Mesenchymal stem cell (in vitro differentiated cells and primary cell): ENCODE measurements at regions not wholly inside any gene's neighbourhood (a gene's known extent, or its start where the extent isn't known, plus 50 kb on each side); places are given as distances from the start of the nearest gene placed in this dataset.

Experiments
- DNase-seq: peaks from one replicate; pipeline ENCODE4 v3.0.0-alpha.2; 2013
- H2AFZ ChIP-seq: one replicate; pipeline ENCODE4 v1.6.1; 2013; ENCODE audit warnings: low read depth, mild to moderate bottlenecking, control low read depth, inconsistent platforms, low read length, moderate library complexity
- H2AK5ac ChIP-seq: 2 replicates; pipeline ENCODE4 v1.6.1; 2013; ENCODE audit warnings: low read length, moderate library complexity, mild to moderate bottlenecking, inconsistent platforms; ENCODE audit not compliant: severe bottlenecking
- H2BK120ac ChIP-seq: one replicate; pipeline ENCODE4 v1.6.1; 2013; ENCODE audit warnings: low read depth, mild to moderate bottlenecking, inconsistent platforms, low read length, moderate library complexity
- H2BK12ac ChIP-seq, 2 experiments: one replicate each; pipeline ENCODE4 v1.6.1; 2013; ENCODE audit warnings: inconsistent platforms in 2 of 2, low read length in 2 of 2, mild to moderate bottlenecking in 2 of 2, moderate library complexity in 2 of 2, control low read depth in 1 of 2
- H2BK15ac ChIP-seq: one replicate; pipeline ENCODE4 v1.6.1; 2013; ENCODE audit warnings: mild to moderate bottlenecking, low read depth, inconsistent platforms; ENCODE audit not compliant: poor library complexity, severe bottlenecking
- H2BK5ac ChIP-seq: 2 replicates; pipeline ENCODE4 v1.6.1; 2013; ENCODE audit warnings: low read depth, mild to moderate bottlenecking, low read length, control low read depth, inconsistent platforms; ENCODE audit not compliant: poor library complexity, severe bottlenecking
- H3K14ac ChIP-seq, 2 experiments: one replicate each; pipeline ENCODE4 v1.6.1; 2013; ENCODE audit warnings: inconsistent platforms in 2 of 2, low read length in 2 of 2, control low read depth in 1 of 2, mild to moderate bottlenecking in 1 of 2, moderate library complexity in 1 of 2
- H3K18ac ChIP-seq, 2 experiments: one replicate each; pipeline ENCODE4 v1.6.1; 2013; ENCODE audit warnings: inconsistent platforms in 2 of 2, low read length in 2 of 2, control low read depth in 1 of 2, low read depth in 1 of 2, mild to moderate bottlenecking in 1 of 2
- H3K23ac ChIP-seq, 2 experiments: one replicate each; pipeline ENCODE4 v1.6.1; 2013; ENCODE audit warnings: inconsistent platforms in 2 of 2, low read length in 2 of 2, mild to moderate bottlenecking in 2 of 2, moderate library complexity in 2 of 2, control low read depth in 1 of 2
- H3K27ac ChIP-seq: 2 replicates; pipeline ENCODE4 v1.5.1; 2013; ENCODE audit warnings: mild to moderate bottlenecking, moderate library complexity, low read length, control low read depth, inconsistent platforms; ENCODE audit not compliant: poor library complexity, severe bottlenecking
- H3K27me3 ChIP-seq, 2 experiments: 2 replicates each; pipeline versions ENCODE4 v1.6.1 to v1.7.0; 2013; ENCODE audit warnings: low read length in 2 of 2, mild to moderate bottlenecking in 2 of 2, moderate library complexity in 2 of 2, control low read depth in 1 of 2, inconsistent platforms in 1 of 2; ENCODE audit not compliant: control insufficient read depth in 1 of 2, insufficient read depth in 1 of 2
- H3K36me3 ChIP-seq, 2 experiments: 2 replicates each; pipeline versions ENCODE4 v1.6.1 to v1.7.0; 2013; ENCODE audit warnings: low read length in 2 of 2, control low read depth in 1 of 2, inconsistent platforms in 1 of 2, low read depth in 1 of 2, mild to moderate bottlenecking in 1 of 2; ENCODE audit not compliant: insufficient read depth in 2 of 2, control insufficient read depth in 1 of 2
- H3K4ac ChIP-seq, 2 experiments: one replicate each; pipeline ENCODE4 v1.6.1; 2013; ENCODE audit warnings: inconsistent platforms in 2 of 2, low read length in 2 of 2, mild to moderate bottlenecking in 2 of 2, moderate library complexity in 2 of 2, control low read depth in 1 of 2, low read depth in 1 of 2
- H3K4me1 ChIP-seq: 2 replicates; pipeline ENCODE4 v1.6.1; 2013; ENCODE audit warnings: low read depth, low read length, control low read depth; ENCODE audit not compliant: control insufficient read depth, insufficient read depth
- H3K4me2 ChIP-seq: 2 replicates; pipeline ENCODE4 v1.6.1; 2013; ENCODE audit warnings: low read length, mild to moderate bottlenecking, inconsistent platforms; ENCODE audit not compliant: poor library complexity, severe bottlenecking
- H3K4me3 ChIP-seq, 2 experiments: 2 replicates each; pipeline versions ENCODE4 v1.5.1 to v1.7.0; 2013; ENCODE audit warnings: low read length in 2 of 2, mild to moderate bottlenecking in 2 of 2, control low read depth in 1 of 2, low read depth in 1 of 2; ENCODE audit not compliant: insufficient read depth in 1 of 2
- H3K79me1 ChIP-seq: replicated peaks from 2 replicates; pipeline ENCODE4 v1.6.1; 2013; ENCODE audit warnings: mild to moderate bottlenecking, control low read depth, low read length, inconsistent platforms; ENCODE audit not compliant: poor library complexity, severe bottlenecking
- H3K9ac ChIP-seq: 2 replicates; pipeline ENCODE4 v1.7.0; 2013; ENCODE audit warnings: mild to moderate bottlenecking, low read length, moderate library complexity
- H3K9me3 ChIP-seq: 2 replicates; pipeline ENCODE4 v1.7.0; 2013; ENCODE audit warnings: mild to moderate bottlenecking, low read length; ENCODE audit not compliant: control insufficient read depth
- H4K8ac ChIP-seq: one replicate; pipeline ENCODE4 v1.6.1; 2013; ENCODE audit warnings: inconsistent platforms, mild to moderate bottlenecking, low read length, moderate library complexity
- H4K91ac ChIP-seq: one replicate; pipeline ENCODE4 v1.6.1; 2013; ENCODE audit warnings: mild to moderate bottlenecking, low read length, inconsistent platforms
- WGBS: methylation state at CpG from one replicate; pipeline ENCODE4 v1.1.7; 2013; ENCODE audit warnings: mixed read lengths; 5-methylcytosine and 5-hydroxymethylcytosine counted together

GRCh38 chr14:55516776-55517175 lies 63.2 kb upstream of the KTN1 start:
- Histone ChIP-seq H3K4me1 (peaks cover 7% of the 10 kb centered on the region), H3K4me3 (no peak overlapping the region), H3K9ac (no peak overlapping the region), H3K4me2 (no peak overlapping the region), H3K36me3 (no peaks in the 10 kb centered on the region), H3K23ac (no peak overlapping the region), H4K91ac (peak overlapping the region; percentile 78), H2BK120ac (no peak overlapping the region), H3K14ac (no peak overlapping the region), H2BK15ac (no peak overlapping the region), H2AK5ac (no peak overlapping the region), H2BK12ac (no peak overlapping the region), H2AFZ (no peak overlapping the region), H3K79me1 (no peaks in the 10 kb centered on the region), H3K27ac (no peak overlapping the region), H3K4ac (peak overlapping the region in 1 of 2 experiments; percentile 41), H2BK5ac (no peak overlapping the region), H3K27me3 (no peaks in the 10 kb centered on the region), H3K9me3 (peaks cover 2% of the 10 kb centered on the region), H4K8ac (no peak overlapping the region), H3K18ac (no peak overlapping the region)
- no peak for DNase-seq
- WGBS, result 98% methylated on average over 3 of the region's 4 CpGs

- Histone ChIP-seq H2BK12ac (no peak overlapping the region), H2AK5ac (no peak overlapping the region), H3K14ac (no peak overlapping the region), H3K4ac (no peak overlapping the region), H3K36me3 (no peaks in the 10 kb centered on the region), H3K4me2 (no peak overlapping the region), H2BK15ac (no peak overlapping the region), H3K4me3 (no peak overlapping the region), H3K18ac (no peak overlapping the region), H2BK120ac (no peak overlapping the region), H3K27me3 (no peaks in the 10 kb centered on the region), H3K4me1 (peaks cover 7% of the 10 kb centered on the region), H3K9me3 (peaks cover 4% of the 10 kb centered on the region), H3K9ac (no peak overlapping the region), H2BK5ac (no peak overlapping the region), H2AFZ (no peak overlapping the region), H3K23ac (no peak overlapping the region), H3K27ac (no peak overlapping the region), H4K8ac (peak overlapping the region; percentile 55), H3K79me1 (no peaks in the 10 kb centered on the region), H4K91ac (no peak overlapping the region)
- peak; percentile 10 for DNase-seq
Measured at GRCh38 chr14:55518391-55518790, 61.6 kb upstream of the KTN1 start.

- H3K18ac ChIP-seq, result no peak overlapping the region
- H3K9me3 ChIP-seq, result peaks cover 4% of the 10 kb centered on the region
- H2AK5ac ChIP-seq, result no peak overlapping the region
- H3K27ac ChIP-seq, result no peak overlapping the region
- H4K91ac ChIP-seq, result no peak overlapping the region
- H3K4me2 ChIP-seq, result no peak overlapping the region
- H3K4me1 ChIP-seq, result peaks cover 7% of the 10 kb centered on the region
- H3K79me1 ChIP-seq, result no peaks in the 10 kb centered on the region
- H3K9ac ChIP-seq, result no peak overlapping the region
- H2AFZ ChIP-seq, result no peak overlapping the region
- 95% methylated on average over 1 of the region's 1 CpG for WGBS
- peak overlapping the region in 1 of 2 experiments; percentile 78 for H2BK12ac ChIP-seq
- H2BK5ac ChIP-seq, result no peak overlapping the region
- no peak overlapping the region for H3K23ac ChIP-seq
- no peak overlapping the region for H4K8ac ChIP-seq
- H3K4me3 ChIP-seq, result no peak overlapping the region
- no peak overlapping the region for H3K14ac ChIP-seq
- H2BK15ac ChIP-seq, result peak overlapping the region; percentile 48
- H3K4ac ChIP-seq, result no peak overlapping the region
- no peak for DNase-seq
- no peaks in the 10 kb centered on the region for H3K27me3 ChIP-seq
- H3K36me3 ChIP-seq, result no peaks in the 10 kb centered on the region
- no peak overlapping the region for H2BK120ac ChIP-seq
Measured at GRCh38 chr14:55519473-55520080, 60.4 kb upstream of the KTN1 start.

- no peaks in the 10 kb centered on the region for H3K36me3 ChIP-seq
- H2BK15ac ChIP-seq, result no peak overlapping the region
- H3K27me3 ChIP-seq, result no peaks in the 10 kb centered on the region
- H4K91ac ChIP-seq, result no peak overlapping the region
- H2BK12ac ChIP-seq, result no peak overlapping the region
- no peak overlapping the region for H2BK120ac ChIP-seq
- peaks cover 4% of the 10 kb centered on the region for H3K9me3 ChIP-seq
- H3K9ac ChIP-seq, result no peak overlapping the region
- H3K27ac ChIP-seq, result no peak overlapping the region
- H3K4me2 ChIP-seq, result no peak overlapping the region
- no peak for DNase-seq
- no peak overlapping the region for H2AFZ ChIP-seq
- H2BK5ac ChIP-seq, result no peak overlapping the region
- no peak overlapping the region for H3K4me3 ChIP-seq
- H3K14ac ChIP-seq, result no peak overlapping the region
- no peak overlapping the region for H3K23ac ChIP-seq
- no peaks in the 10 kb centered on the region for H3K79me1 ChIP-seq
- WGBS, result 93% methylated on average over 1 of the region's 2 CpGs
- no peak overlapping the region for H3K4ac ChIP-seq
- no peak overlapping the region for H3K18ac ChIP-seq
- H2AK5ac ChIP-seq, result no peak overlapping the region
- H3K4me1 ChIP-seq, result no peaks in the 10 kb centered on the region
- no peak overlapping the region for H4K8ac ChIP-seq
Measured at GRCh38 chr14:55523321-55523720, 56.7 kb upstream of the KTN1 start.
